HCT116 (cell line): ENCODE measurements at regions not wholly inside any gene's neighbourhood (a gene's known extent, or its start where the extent isn't known, plus 50 kb on each side); places are given as distances from the start of the nearest gene placed in this dataset.

Experiments used
- CEBPB ChIP-seq: IDR thresholded peaks from 2 replicates; pipeline ENCODE4 v1.6.1; 2012; ENCODE audit warnings: low read depth
- POLR2AphosphoS5 ChIP-seq: IDR thresholded peaks from 2 replicates; pipeline ENCODE4 v1.6.1; 2011; ENCODE audit warnings: mild to moderate bottlenecking, low read depth, low read length, moderate library complexity
- YY1 ChIP-seq: IDR thresholded peaks from 2 replicates; pipeline ENCODE4 v1.6.1; 2011; ENCODE audit warnings: low read length, low read depth, moderate library complexity, mild to moderate bottlenecking; ENCODE audit not compliant: insufficient replicate concordance; ENCODE audit errors: extremely low read depth
- TF ChIP-seq, protein P1 (sequence below), 3 experiments: fragments of 200-600 bp in 1 of 3; sonication (generic) in 1 of 3; IDR thresholded peaks in 2 of 3; conservative IDR thresholded peaks in 1 of 3; 2 replicates each; pipeline ENCODE4 v1.5.1; 2012 to 2017; ENCODE audit warnings: low read depth in 2 of 3, low read length in 2 of 3, antibody characterized with exemption in 1 of 3, borderline replicate concordance in 1 of 3, control low read depth in 1 of 3, mild to moderate bottlenecking in 1 of 3, mixed read lengths in 1 of 3, mixed run types in 1 of 3, moderate library complexity in 1 of 3; ENCODE audit not compliant: insufficient read depth in 1 of 3

DNA sequence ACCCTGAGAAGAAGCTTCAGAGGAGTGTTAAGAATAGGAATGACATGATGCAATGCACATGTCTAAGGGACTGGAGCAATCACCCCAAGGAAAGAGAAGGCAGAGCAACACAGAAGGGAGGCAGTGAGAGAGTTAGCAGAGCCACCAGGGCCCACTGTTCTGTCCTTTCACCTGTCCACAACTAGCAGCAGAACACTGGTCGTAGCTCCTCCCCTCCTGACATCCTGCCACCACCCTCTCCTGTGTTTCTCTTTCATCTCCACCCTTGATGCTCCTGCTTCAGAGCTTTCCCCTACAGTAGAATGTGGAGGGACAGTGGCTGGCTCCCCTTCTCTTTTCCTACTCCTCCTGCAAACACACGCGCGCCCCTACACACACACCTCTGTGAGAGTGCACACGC is 483.4 kb upstream of the KIF2A start:
- TF ChIP-seq YY1 (no peak), CEBPB (no peak), POLR2AphosphoS5 (no peak)
- TF ChIP-seq, protein P1, sequence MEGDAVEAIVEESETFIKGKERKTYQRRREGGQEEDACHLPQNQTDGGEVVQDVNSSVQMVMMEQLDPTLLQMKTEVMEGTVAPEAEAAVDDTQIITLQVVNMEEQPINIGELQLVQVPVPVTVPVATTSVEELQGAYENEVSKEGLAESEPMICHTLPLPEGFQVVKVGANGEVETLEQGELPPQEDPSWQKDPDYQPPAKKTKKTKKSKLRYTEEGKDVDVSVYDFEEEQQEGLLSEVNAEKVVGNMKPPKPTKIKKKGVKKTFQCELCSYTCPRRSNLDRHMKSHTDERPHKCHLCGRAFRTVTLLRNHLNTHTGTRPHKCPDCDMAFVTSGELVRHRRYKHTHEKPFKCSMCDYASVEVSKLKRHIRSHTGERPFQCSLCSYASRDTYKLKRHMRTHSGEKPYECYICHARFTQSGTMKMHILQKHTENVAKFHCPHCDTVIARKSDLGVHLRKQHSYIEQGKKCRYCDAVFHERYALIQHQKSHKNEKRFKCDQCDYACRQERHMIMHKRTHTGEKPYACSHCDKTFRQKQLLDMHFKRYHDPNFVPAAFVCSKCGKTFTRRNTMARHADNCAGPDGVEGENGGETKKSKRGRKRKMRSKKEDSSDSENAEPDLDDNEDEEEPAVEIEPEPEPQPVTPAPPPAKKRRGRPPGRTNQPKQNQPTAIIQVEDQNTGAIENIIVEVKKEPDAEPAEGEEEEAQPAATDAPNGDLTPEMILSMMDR (IDR thresholded peaks at IDR 0.05 in 2 of 3, conservative IDR thresholded peaks at IDR 0.05 in 1 of 3; ENCODE audit: borderline replicate concordance in 1 of 3, insufficient read depth in 1 of 3, low read depth in 2 of 3, low read length in 2 of 3) = no peak
